Peyer's patch (tissue), 4 donors: ENCODE measurements at regions not wholly inside any gene's neighbourhood (a gene's known extent, or its start where the extent isn't known, plus 50 kb on each side); places are given as distances from the start of the nearest gene placed in this dataset.

Source experiments
- CTCF ChIP-seq, 6 experiments: fragments of 450-650 bp in 4 of 6; fragments of 200-600 bp in 2 of 6; sonication (generic) in 1 of 6; IDR thresholded peaks; one replicate each; pipeline ENCODE4 v1.5.1; 2017 to 2019; ENCODE audit warnings: antibody characterized with exemption in 6 of 6, mild to moderate bottlenecking in 3 of 6, moderate library complexity in 1 of 6
- POLR2A ChIP-seq, 2 donors: fragments of 450-650 bp; IDR thresholded peaks; one replicate each; pipeline ENCODE4 v1.5.1; 2017; ENCODE audit warnings: antibody characterized with exemption in 2 of 2, mild to moderate bottlenecking in 2 of 2, moderate library complexity in 2 of 2

GRCh38 chr12:97167598-97167997 is 260.5 kb downstream of the NEDD1 start:
- no peak for TF ChIP-seq CTCF (IDR thresholded peaks at IDR 0.05)
- no peak for TF ChIP-seq POLR2A (IDR thresholded peaks at IDR 0.05)
